ENCODE measurements at regions not wholly inside any gene's neighbourhood (a gene's known extent, or its start where the extent isn't known, plus 50 kb on each side); places are given as distances from the start of the nearest gene placed in this dataset.
A peak's percentile ranks its signal among the peaks of the same experiment; 100 is the strongest.

DNA sequence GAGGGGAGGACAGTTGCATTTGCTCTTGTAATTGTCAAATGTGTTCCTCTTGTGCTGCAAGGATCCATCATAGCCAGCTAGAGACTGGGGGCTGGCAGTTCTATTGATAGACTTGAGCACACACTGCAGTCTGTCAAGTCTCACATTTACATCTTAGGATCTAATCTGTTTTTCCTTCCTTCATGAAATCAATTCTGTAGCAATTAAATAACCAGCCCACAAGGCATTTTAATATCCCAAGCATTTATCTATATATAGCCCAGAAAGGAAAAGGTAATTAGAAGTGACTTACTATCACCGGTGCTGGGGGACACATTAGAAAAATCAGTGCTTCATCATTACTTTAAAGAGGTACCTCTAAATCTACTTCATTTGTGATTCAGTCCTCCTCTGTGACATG, 143.0 kb upstream of the STXBP5 start:
- ATAC-seq (no peak), DNase-seq (no peak)
- H3K4me3 ChIP-seq: no peak overlapping the region
- H3K36me3 ChIP-seq (ENCODE audit: low read depth): no peaks in the 10 kb centered on the region
- no peaks in the 10 kb centered on the region for H3K4me1 ChIP-seq (ENCODE audit: low read depth)
- intact Hi-C loops (cut with DNase I, micrococcal nuclease): no loop called here
- TF ChIP-seq, protein P1, sequence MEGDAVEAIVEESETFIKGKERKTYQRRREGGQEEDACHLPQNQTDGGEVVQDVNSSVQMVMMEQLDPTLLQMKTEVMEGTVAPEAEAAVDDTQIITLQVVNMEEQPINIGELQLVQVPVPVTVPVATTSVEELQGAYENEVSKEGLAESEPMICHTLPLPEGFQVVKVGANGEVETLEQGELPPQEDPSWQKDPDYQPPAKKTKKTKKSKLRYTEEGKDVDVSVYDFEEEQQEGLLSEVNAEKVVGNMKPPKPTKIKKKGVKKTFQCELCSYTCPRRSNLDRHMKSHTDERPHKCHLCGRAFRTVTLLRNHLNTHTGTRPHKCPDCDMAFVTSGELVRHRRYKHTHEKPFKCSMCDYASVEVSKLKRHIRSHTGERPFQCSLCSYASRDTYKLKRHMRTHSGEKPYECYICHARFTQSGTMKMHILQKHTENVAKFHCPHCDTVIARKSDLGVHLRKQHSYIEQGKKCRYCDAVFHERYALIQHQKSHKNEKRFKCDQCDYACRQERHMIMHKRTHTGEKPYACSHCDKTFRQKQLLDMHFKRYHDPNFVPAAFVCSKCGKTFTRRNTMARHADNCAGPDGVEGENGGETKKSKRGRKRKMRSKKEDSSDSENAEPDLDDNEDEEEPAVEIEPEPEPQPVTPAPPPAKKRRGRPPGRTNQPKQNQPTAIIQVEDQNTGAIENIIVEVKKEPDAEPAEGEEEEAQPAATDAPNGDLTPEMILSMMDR (IDR thresholded peaks at IDR 0.05): no peak
- no peaks in the 10 kb centered on the region for H3K9me3 ChIP-seq

DNA sequence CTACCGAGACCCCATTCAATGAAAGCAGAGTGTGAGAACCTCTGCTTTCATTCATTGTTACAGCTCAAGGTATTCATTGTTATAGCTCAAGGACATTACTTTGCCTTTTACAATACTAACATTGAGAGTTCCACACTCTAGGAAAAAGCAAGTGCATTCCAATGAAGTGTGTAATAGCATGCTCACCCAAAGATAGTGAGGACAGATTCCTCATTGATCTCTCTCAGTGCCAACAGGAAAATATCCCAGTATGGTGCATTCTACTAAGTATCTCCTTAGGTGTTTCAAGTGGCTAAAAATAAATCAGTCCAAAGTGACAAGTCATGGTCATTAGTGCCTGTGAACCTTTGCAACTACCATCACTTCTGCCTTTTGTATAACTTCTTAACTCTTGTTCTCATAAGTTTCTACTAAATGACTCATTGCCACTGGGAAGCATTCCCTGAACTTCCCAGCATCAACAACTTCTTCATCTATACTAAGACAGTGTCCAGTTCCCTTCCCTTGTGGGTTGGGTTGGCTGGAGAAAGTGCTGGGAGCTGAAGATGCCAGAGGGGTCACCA, 140.7 kb upstream of the STXBP5 start:
- no peaks in the 10 kb centered on the region for H3K36me3 ChIP-seq (ENCODE audit: low read depth)

DNA sequence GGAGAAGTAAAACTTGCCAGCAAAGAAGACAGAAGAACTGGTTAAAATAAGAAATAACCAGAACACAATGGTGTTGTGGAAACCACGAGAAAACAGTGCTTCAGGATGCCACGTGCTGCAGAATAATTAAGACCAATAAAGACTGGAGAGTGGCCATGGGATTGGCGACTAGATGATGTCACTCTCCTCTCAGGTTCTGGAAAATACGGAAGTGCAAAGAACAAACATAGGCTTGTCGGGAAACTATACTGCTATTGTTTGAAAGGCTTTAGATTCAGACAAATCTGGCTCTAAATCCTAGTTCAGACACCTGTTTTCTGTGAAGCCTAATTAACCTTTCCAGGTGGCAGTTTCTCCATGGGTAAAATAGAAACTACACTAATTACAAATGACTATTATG, 138.4 kb upstream of the STXBP5 start:
- H3K9me3 ChIP-seq: peaks cover 4% of the 10 kb centered on the region
- ATAC-seq: peak; percentile 98
- peak in 1 of 3 donors; percentile 48 for DNase-seq
- H3K36me3 ChIP-seq (ENCODE audit: low read depth): no peaks in the 10 kb centered on the region
- TF ChIP-seq, protein P1 (IDR thresholded peaks at IDR 0.05): no peak
- no peaks in the 10 kb centered on the region for H3K4me1 ChIP-seq (ENCODE audit: low read depth)
- intact Hi-C loops (cut with DNase I, micrococcal nuclease): no loop called here
- H3K4me3 ChIP-seq: no peak overlapping the region

More for the DNA sequence above, 140.7 kb upstream of the STXBP5 start:
- ATAC-seq: peak; percentile 51
- DNase-seq: no peak
- H3K9me3 ChIP-seq: no peaks in the 10 kb centered on the region
- no peak overlapping the region for H3K4me3 ChIP-seq
- intact Hi-C loops (cut with DNase I, micrococcal nuclease): no loop called here
- H3K4me1 ChIP-seq (ENCODE audit: low read depth): no peaks in the 10 kb centered on the region
- TF ChIP-seq, protein P1 (IDR thresholded peaks at IDR 0.05): no peak

DNA sequence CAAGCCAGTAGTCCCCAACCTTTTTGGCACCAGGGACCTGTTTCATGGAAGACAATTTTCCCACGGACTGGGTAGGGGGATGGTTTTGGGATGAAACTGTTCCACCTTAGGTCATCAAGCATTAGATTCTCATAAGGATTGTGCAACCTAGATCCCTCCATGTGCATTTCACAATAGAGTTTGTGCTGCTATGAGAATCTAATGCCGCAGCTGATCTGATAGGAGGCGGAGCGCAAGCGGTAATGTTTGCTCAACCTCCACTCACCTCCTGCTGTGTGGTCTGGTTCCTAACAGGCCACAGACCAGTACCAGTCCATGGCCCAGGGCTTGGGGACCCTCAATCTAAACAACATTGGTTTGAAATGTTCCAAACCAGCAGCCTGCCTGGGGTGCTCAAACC, 137.0 kb upstream of the STXBP5 start:
- intact Hi-C loops (cut with DNase I, micrococcal nuclease): no loop called here
- Histone ChIP-seq H3K4me1 (ENCODE audit: low read depth) (no peaks in the 10 kb centered on the region), H3K36me3 (ENCODE audit: low read depth) (no peaks in the 10 kb centered on the region), H3K9me3 (peaks cover 4% of the 10 kb centered on the region), H3K4me3 (no peak overlapping the region)
- DNase-seq (no peak), ATAC-seq (no peak)
- TF ChIP-seq, protein P1 (IDR thresholded peaks at IDR 0.05): no peak

DNA sequence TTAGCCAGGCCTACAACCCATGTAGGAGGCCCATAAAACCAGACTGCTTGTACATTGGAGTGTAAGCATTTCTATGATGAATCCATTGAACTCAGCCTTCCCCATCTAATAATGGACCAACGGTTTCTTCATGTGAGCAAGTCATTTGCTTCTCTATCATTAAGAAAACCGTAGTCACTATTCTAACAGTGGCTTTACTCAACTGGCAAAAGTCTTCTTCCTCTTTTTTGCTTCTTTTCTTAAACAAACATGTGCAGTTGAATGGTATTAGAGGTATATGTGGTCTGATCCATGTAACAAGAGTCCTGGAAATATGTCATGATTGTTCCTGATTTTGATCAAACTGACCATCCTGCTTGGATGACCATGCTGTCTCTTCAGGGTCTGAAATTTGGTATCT, 132.4 kb upstream of the STXBP5 start:
- intact Hi-C loops (cut with DNase I, micrococcal nuclease): no loop called here
- ATAC-seq (no peak), DNase-seq (no peak)
- TF ChIP-seq, protein P1 (IDR thresholded peaks at IDR 0.05): no peak
- Histone ChIP-seq H3K4me3 (no peak overlapping the region), H3K36me3 (ENCODE audit: low read depth) (no peaks in the 10 kb centered on the region), H3K4me1 (ENCODE audit: low read depth) (no peaks in the 10 kb centered on the region), H3K9me3 (peaks cover 4% of the 10 kb centered on the region)

DNA sequence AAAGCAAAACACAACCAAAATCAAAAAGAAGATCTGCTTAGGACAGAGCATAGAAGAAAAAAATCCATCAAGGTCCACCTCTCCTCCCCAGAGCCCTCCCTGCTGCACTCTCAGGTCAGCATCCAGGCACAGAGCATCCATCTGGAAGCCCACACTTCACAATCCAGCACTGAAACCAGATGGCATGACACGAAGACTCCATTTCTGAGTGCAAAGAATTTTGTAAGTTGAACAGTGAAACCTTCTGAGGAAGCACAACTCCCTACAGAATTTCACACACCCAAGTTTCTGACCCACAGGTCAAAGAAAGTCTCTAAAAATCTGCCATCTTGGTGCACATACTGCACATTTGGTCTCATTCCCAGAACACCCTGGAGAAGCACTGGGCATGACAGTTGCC, 128.8 kb upstream of the STXBP5 start:
- intact Hi-C loops (cut with DNase I, micrococcal nuclease): no loop called here
- H3K4me3 ChIP-seq: no peak overlapping the region
- ATAC-seq: no peak
- TF ChIP-seq, protein P1 (IDR thresholded peaks at IDR 0.05): no peak
- no peak for DNase-seq
- H3K9me3 ChIP-seq: no peaks in the 10 kb centered on the region
- no peaks in the 10 kb centered on the region for H3K4me1 ChIP-seq (ENCODE audit: low read depth)
- H3K36me3 ChIP-seq (ENCODE audit: low read depth): no peaks in the 10 kb centered on the region
